ENCODE measurements at regions not wholly inside any gene's neighbourhood (a gene's known extent, or its start where the extent isn't known, plus 50 kb on each side); places are given as distances from the start of the nearest gene placed in this dataset.

DNA sequence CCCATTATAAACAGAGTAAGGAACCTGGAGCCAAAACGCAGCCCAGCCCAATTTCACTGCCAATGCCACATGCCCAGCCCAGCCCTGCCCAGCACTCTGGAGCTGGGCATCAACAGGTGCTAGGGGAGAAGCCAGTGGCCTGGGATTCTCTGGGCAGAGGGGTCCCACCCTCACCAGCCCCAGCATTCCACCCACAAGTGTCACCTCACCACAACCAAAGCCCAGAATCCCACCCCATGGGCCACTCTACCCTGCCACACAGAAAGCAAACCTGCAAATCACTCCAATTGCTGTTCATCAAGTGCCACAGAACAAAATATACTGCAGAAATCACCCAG, 102.5 kb upstream of the CDH5 start:
- no peak overlapping the region for H2AFZ ChIP-seq (ENCODE audit: low read length)
- CTCF ChIA-PET (ENCODE audit: low intra/inter-chr PET ratio, low total read pairs) = no interaction called here
- H3K79me2 ChIP-seq (ENCODE audit: insufficient read depth, low read length) = no peaks in the 10 kb centered on the region
- 0% methylated on average over 1 of the region's 1 CpG for WGBS (ENCODE audit: low lambda C conversion rate)
- intact Hi-C loops (cut with micrococcal nuclease; ENCODE audit: unreplicated experiment) = no loop called here
- POLR2A ChIA-PET = no interaction called here
- in situ Hi-C loops (cut with HindIII; ENCODE audit: extremely low pct_ligation_motif_present, low pct_unique_long_range_greater_than_20kb) = loop anchor here (10.0 kb wide), 1 partner anchor 559 kb away; no protein-coding TSS in a partner anchor
- no peak overlapping the region for H3K4me3 ChIP-seq (replicated peaks in 1 of 3; ENCODE audit: insufficient read depth in 1 of 3, low read depth in 2 of 3, low read length in 3 of 3)
- H3K27ac ChIP-seq (ENCODE audit: extremely low read length, insufficient read depth, low read length) = no peak overlapping the region
- H3K4me2 ChIP-seq (ENCODE audit: low read depth, low read length) = no peak overlapping the region
- FAIRE-seq (no peak), DNase-seq (ENCODE audit: low spot score) (no peak), ATAC-seq (no peak)
- peaks cover 7 to 55% of the 10 kb centered on the region in 2 experiments; a peak in 4 of 5 replicates for H3K27me3 ChIP-seq (ENCODE audit: control insufficient read depth in 1 of 2, insufficient read depth in 2 of 2, low read length in 2 of 2)
- H3K9me3 ChIP-seq (ENCODE audit: low read length) = no peaks in the 10 kb centered on the region
- BruUV-seq (replicated peaks) = no TSS peak
- TF ChIP-seq, protein P1, sequence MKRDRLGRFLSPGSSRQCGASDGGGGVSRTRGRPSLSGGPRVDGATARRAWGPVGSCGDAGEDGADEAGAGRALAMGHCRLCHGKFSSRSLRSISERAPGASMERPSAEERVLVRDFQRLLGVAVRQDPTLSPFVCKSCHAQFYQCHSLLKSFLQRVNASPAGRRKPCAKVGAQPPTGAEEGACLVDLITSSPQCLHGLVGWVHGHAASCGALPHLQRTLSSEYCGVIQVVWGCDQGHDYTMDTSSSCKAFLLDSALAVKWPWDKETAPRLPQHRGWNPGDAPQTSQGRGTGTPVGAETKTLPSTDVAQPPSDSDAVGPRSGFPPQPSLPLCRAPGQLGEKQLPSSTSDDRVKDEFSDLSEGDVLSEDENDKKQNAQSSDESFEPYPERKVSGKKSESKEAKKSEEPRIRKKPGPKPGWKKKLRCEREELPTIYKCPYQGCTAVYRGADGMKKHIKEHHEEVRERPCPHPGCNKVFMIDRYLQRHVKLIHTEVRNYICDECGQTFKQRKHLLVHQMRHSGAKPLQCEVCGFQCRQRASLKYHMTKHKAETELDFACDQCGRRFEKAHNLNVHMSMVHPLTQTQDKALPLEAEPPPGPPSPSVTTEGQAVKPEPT (CRISPR knock-in tag; IDR thresholded peaks at IDR 0.05; ENCODE audit: low read depth) = no peak
- TF ChIP-seq, protein P2, sequence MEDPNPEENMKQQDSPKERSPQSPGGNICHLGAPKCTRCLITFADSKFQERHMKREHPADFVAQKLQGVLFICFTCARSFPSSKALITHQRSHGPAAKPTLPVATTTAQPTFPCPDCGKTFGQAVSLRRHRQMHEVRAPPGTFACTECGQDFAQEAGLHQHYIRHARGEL (CRISPR knock-in tag; IDR thresholded peaks at IDR 0.05) = no peak
- TF ChIP-seq MTA3 (CRISPR knock-in tag; IDR thresholded peaks at IDR 0.05) (no peak), ZNF777 (CRISPR knock-in tag; IDR thresholded peaks at IDR 0.05) (no peak), ZFX (CRISPR knock-in tag; IDR thresholded peaks at IDR 0.05; ENCODE audit: low read depth) (no peak), ZNF570 (CRISPR knock-in tag; IDR thresholded peaks at IDR 0.05; ENCODE audit: borderline replicate concordance) (no peak)
- TF ChIP-seq, protein P3, sequence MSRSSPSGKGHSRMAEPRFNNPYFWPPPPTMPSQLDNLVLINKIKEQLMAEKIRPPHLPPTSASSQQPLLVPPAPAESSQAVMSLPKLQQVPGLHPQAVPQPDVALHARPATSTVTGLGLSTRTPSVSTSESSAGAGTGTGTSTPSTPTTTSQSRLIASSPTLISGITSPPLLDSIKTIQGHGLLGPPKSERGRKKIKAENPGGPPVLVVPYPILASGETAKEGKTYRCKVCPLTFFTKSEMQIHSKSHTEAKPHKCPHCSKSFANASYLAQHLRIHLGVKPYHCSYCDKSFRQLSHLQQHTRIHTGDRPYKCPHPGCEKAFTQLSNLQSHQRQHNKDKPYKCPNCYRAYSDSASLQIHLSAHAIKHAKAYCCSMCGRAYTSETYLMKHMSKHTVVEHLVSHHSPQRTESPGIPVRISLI (CRISPR knock-in tag; IDR thresholded peaks at IDR 0.05; ENCODE audit: borderline replicate concordance) = no peak
- TF ChIP-seq, protein P4, sequence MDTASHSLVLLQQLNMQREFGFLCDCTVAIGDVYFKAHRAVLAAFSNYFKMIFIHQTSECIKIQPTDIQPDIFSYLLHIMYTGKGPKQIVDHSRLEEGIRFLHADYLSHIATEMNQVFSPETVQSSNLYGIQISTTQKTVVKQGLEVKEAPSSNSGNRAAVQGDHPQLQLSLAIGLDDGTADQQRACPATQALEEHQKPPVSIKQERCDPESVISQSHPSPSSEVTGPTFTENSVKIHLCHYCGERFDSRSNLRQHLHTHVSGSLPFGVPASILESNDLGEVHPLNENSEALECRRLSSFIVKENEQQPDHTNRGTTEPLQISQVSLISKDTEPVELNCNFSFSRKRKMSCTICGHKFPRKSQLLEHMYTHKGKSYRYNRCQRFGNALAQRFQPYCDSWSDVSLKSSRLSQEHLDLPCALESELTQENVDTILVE (CRISPR knock-in tag; IDR thresholded peaks at IDR 0.05) = no peak
- H4K20me1 ChIP-seq (ENCODE audit: insufficient read depth, low read length) = no peaks in the 10 kb centered on the region
- no peaks in the 10 kb centered on the region for H3K4me1 ChIP-seq (ENCODE audit: insufficient read depth, low read length)
- H3K36me3 ChIP-seq (replicated peaks in 1 of 2; ENCODE audit: control insufficient read depth in 1 of 2, insufficient read depth in 2 of 2, low read length in 2 of 2) = no peaks in the 10 kb centered on the region
- H3K9ac ChIP-seq (ENCODE audit: insufficient read depth, low read depth, low read length) = no peak overlapping the region
